ENCODE measurements at regions not wholly inside any gene's neighbourhood (a gene's known extent, or its start where the extent isn't known, plus 50 kb on each side); places are given as distances from the start of the nearest gene placed in this dataset.
"Not testable (repeated sequence)": the region's sequence is repeated elsewhere in the genome, so short reads cannot be mapped to it uniquely, and the experiment has no call there.

DNA sequence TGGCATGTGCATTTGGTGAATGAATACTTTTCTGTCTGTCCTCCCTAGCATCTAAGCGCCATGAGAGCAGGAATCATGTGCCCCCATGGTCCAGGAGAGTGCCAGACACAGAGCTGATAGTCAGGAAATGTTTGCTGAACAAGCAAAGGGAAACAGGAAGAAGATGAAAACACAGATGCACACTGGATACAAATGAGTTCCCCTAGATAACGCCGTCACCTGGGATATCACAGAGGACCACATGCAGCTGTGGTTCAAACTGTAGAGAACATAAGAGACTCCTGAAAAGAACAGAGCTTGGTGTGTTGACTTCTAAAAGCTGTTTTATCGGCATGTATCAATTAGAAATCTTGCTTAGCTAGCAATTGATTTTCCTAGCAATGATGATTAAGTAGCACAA lies 293.7 kb downstream of the BTBD3 start:
- DNase-seq: no peak

DNA sequence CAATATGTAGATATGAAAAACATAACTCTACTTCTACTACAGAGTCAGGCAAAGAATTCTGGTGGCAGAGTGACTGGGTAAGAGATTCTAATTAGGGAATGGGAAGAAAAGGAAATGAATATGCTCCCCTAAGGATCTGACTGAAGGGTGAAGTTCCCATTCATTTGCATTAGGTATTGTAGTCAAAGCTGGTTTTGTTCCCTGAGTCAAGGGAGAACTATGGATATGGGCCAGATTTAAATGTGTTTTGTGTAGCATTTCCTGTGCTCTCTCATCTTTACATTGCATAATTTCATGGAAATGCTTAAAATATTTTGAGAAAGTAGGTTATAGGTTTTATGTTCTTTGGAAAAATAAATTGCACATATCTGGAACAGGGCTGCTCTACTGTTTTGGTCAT lies 299.7 kb downstream of the BTBD3 start:
- no peak for DNase-seq

DNA sequence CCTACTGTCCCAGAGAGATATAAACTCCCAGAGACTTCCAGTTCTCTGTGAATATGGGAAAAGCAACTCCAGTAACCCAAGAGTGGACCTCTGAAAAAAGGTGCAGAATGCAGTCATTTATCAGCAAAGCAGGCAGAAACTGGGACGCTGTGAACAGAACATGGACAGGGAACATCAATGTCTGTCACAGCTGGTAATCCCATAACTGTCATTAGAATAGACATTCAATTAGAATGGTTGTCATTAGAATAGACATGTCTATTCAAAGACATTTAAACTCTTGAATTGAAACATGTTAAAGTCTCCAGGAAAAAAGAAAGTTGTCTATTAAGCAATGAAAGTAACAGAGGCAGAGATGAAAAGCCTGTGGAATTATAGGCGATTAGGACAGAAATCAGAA lies 302.1 kb downstream of the BTBD3 start:
- no peak for DNase-seq

DNA sequence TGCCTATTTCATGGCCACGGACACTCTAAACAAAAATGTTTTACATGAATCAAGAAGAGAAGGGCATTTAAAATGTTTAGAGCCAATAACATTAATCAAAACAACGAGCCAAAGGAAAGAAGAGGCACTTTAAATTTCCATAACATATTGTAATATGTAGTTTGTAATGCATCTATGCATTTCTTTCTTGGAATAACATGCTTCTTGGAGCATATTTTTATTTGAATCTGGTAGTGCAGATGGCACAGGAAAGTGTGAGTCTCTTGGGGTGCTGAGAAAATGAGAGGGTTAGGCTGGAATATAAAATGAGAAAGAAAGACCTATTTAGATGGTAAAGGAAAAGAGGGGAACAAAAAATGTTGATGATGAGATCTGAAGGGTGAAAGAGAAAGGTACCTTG lies 305.4 kb downstream of the BTBD3 start:
- DNase-seq: no peak

DNA sequence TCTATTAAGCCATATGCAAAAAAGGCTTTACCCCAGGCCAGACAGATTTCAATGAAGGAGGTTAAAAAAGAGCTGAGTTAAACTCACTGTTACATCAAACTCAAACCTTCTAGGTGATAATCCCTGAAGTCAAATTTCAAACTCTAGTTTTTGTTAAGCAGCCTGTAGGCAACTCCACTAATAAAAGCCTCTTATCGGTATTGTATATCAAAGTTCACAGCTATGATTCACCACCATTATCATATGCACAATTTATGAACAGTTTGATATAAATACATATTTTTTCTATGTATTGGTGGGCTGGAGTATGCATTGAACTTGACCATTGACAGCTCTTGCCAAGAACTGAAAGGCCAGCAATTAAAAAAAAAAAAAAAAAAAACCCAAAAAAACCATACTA lies 308.2 kb downstream of the BTBD3 start:
- DNase-seq: no peak

DNA sequence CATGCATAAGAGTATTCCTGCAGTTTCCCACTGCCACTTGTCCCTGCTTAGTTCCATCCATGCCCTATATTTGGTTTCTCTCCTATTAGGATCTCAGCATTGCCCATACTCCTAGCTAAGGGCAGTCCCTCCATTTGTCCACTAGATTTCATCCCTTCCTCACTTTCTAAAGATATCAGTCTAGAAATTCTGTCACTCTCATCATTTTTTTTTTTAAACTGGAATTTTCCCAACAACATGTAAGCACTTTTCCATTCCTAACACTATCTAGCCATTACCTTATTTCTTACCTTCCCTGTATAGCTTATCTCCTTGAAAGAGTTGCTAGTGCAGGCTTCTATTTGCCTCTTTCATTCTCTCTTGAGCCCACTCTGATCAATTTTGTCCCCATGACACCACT lies 312.2 kb downstream of the BTBD3 start:
- DNase-seq: no peak

DNA sequence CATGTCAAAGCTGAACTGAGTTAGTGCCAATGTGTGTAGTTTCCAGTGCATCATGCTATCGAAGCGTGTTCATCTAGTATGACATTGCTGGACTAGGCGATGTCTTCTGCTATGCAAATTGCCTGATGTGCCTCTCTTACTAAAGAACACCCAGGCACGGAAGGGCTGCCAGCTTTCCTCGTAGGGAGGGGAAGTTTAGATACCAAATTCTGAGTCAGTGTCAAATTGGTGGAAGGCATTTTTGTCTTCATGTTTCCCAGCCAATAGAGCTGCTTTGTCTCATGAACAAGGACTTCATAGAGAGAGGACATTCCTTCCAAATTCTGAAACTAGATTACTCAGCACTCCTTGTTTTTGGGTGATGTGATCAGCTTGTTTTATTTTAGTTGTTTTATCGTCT lies 320.1 kb downstream of the BTBD3 start:
- no peak for DNase-seq

DNA sequence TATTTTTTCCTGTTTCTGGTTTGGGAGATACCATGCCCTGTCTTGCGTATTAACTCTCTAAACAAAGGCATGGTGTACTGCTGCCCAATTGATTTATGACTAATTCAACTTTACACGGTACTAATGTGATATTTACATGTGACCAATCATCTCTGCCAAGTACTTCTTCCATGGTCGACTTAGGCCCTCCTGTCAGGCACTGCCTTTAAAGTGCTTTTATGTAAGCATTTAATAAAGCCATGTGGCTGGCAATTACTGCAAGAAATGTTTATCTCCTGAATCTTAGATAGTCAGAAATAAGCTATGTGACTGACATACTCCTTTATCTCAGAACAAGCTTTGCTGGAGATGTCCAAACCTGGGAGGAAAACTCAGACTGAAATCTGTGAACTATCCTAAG lies 323.4 kb downstream of the BTBD3 start:
- DNase-seq: no peak

DNA sequence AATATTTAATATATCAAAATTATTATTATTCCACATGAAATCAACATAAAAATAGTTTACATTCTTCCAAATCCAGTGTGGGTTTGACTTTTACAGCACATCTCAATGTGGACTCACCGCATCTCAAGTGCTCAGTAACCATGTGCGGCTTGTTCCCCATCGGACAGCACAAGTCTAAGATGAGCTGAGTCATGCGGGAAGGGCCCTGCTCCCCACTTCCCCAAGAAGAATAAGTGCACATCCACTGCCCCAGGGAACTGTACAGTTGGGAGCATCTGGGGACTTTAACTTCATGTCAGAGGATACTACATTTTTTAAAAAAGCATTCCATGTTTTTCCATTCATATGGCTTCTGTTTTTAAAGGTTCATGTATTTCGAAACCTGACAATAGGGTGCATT lies 325.6 kb downstream of the BTBD3 start:
- DNase-seq: no peak

DNA sequence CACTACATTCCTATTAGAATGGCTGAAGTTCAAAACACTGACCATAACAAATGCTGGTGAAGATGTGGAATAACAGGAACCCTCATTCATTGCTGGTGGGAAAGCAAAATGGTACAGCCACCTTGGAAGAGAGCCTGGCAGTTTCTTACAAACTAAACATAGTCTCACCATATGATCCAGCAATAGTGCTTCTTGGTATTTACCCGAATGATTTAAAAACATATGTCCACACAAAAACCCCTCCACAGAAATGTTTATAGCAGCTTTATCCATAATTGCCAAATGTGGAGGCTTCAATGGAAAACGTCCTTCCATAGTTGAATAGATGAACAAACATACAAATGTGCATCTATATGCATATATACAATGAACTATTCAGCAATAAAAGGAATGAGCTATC lies 330.8 kb downstream of the BTBD3 start:
- no peak for DNase-seq

DNA sequence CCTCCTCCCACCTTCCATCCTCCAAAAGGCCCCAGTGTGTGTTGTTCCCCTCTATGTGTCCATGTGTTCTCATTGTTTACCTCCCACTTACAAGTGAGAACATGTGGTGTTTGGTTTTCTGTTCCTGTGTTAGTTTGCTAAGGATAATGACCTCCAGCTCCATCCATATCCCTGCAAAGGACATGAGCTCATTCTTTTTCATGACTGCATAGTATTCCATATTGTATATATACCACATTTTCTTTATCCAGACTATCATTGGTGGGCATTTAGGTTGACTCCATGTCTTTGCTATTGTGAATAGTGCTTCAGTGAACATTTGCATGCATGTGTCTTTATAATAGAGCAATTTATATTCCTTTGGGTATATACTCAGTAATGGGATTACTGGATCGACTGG lies 333.0 kb downstream of the BTBD3 start:
- DNase-seq: not testable (repeated sequence)

DNA sequence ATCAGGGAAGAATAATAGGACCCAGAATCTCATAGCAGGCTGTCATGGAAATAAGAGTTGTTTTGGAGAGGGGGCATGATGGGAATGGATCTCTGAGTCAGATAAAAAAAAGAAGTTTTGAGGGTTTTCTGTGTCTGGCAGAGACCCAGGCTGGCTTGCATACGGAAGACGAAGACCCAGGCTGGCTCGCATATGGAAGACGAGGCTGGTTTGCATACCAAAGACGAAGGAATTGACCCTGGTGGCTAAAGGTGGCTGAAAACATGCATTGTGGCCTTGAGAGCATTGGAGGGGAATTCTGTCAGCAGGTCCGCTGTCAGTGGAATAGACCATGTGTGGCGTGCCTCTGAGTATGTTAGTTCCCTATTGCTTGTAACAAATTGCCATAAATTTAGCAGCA lies 335.1 kb downstream of the BTBD3 start:
- no peak for DNase-seq

DNA sequence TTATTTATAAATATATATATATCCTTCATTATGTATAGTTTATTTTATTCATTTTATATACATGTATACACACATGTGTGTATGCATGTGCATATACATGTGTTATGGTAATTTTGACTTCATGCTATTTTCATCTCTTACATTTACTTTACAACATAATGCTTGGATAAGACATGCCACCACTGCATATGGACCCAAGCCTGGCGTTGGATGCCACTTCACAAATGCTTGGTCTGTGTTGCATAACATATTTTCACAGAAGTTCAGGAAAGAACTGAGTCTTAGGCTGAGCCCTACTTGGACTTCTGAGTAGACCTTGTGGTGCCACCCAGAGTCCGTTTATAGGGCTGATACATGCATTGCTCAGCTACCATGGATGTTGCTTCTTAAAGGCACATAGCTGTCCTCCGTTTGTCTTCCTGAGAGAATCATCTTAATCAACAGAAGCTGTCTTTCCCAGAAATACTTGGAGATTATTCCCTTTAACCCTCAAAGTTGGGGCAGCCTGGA lies 337.8 kb downstream of the BTBD3 start:
- DNase-seq: no peak

DNA sequence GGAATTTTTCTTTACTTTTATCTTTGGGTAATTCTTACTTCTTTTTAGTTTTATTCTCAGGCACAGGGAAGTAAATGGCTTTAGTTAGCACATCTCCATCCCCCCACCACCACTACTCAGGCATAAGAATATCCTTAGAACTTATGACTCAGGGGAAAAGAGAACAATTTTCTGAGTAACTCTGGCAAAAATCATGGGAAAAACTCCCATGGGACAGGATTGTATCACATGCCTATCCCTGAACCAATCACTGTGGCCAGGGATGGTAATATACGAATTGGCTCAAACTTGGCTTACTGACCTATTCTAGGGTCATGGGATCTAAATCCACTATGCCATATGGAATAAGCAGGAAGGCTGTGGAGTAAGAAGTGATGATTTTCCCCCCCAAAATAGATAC lies 339.1 kb downstream of the BTBD3 start:
- no peak for DNase-seq

DNA sequence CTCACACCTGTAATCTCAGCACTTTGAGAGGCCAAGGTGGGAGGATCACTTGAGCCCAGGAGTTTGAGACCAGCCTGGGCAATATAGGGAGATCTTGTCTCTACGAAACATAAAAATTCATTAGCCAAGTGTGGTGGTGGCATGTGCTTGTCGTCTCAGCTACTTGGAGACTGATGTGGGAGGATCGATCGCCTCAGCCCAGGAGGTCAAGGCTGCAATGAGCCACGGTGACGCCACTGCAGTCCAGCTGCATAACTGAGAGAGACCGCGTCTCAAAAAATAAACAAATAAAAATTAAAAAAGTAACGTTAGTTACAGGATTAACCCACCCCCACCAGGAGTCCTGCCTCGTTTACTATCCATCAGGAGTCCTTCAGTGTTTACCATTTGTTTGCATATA lies 345.1 kb downstream of the BTBD3 start:
- DNase-seq: no peak

DNA sequence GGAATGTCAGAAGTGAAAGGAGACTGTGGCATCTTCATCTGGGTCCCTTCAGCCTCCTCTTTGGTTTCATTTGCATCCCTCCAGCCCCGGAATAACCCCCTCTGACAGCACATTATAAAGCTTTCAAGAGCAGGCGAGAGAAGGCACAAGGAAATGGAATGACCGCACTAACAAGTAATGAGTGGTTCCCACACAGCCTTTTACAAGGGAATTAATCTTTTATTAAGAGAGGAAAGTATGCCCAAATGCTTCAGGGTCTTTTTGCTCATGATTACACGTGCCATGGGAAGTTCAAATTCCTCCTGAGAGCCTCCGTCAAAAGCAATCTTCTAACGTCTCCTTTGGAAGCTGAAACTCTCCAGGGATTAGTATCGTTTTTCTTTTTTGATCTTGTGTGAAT lies 347.0 kb downstream of the BTBD3 start:
- DNase-seq: no peak

DNA sequence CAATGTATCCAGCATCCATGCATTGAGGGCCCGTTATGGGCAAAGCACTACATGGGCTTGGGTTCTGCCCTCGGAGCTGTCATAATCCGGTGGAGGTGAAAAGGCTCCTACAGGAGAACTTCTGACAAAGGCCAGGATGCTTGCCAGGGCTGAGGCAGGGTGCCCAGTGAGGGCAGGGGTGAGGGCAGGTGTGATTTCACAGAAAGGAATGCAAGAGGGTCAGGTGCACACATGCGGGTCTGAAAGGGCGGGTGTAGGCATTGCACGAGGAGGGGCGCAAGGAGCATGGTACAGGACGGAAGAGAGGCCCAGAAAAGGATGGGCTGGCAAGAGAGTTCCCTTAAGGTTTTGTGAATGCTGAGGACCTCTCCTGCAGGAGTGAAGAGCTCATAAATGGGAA lies 348.0 kb downstream of the BTBD3 start:
- no peak for DNase-seq

DNA sequence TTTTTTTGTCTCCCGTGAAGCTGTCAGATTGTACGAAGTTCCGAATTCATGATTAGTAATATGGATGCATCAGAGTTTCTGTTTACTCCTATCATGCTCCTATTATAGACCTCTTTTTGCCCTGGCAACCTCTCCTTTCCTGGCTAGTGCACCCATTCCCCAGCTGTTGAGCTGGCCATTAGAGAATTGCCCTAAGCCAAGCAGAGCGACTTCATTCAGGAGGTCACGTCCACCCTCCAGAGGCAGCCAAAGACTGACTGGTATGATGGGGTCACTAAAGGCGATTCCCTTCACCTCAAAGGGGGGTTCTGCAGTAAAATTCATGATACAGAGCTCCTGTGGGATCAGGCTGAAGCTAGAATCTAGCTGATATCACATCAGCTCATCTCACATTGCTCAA lies 351.9 kb downstream of the BTBD3 start:
- no peak for DNase-seq

DNA sequence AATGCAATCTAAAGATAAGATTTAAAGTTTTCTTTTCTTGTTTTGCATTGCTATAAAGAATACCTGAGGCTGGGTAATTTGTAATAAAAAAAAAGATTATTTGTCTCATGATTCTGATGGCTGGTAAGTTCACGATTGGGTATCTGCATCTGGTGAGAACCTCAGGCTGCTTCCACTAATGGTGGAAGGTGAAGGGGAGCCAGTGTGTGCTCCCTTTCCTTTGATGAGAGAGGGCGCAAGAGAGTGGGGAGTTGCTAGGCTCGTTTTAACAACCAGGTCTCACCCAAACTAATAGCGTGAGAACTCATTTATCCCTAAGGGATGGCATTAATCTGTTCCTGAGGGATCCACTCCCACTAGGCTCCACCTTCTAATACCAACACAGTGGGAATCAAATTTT lies 353.2 kb downstream of the BTBD3 start:
- DNase-seq: no peak

DNA sequence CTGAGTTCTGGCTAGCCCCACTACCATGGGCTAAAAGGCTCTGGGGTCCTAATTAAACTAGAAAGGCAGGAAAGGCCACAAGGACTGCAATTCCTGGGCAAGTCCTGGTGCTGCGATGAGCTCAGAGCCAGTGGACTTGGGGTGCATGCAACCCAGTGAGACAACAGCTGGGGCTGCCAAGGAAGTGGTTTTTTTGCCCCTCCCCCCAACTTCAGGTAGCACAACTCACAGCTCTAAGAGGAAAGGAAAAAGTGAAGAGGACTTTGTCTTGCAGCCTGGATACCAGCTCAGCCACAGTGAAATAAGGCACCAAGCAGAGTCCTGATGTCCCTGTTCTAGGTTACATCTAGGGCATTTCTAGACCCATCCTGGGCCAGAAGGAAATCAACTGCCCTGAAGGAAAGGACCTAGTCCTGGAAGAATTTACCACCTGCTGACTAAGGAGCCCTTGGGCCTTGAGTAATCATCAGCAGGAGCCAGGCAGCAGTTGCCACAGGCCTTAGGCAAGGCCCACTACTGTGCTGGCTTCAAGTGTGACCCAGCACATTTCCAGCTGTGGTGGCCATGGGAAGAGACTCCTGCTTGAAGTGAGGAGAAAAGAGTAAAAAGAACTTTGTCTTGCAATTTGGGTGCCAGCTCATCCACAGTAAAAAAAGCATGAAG lies 358.4 kb downstream of the BTBD3 start:
- DNase-seq: no peak

DNA sequence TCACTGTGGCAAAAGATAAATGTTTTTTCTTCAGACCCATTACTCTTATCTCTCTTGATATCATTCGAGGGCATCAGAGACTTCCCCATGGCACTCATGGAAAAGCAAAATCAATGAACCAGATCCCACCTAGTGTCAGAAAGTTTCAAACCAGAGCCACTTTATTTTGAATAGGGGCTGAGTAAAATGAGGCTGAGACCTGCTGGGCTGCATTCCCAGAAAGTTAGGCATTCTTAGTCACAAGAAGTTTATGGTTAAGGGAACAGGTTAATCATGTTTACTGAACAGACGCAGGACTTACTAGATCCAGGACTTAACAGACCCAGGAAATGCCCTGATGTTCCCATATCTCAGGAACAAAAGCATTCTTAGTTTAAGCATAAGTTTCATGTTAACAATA lies 369.9 kb downstream of the BTBD3 start:
- no peak for DNase-seq

DNA sequence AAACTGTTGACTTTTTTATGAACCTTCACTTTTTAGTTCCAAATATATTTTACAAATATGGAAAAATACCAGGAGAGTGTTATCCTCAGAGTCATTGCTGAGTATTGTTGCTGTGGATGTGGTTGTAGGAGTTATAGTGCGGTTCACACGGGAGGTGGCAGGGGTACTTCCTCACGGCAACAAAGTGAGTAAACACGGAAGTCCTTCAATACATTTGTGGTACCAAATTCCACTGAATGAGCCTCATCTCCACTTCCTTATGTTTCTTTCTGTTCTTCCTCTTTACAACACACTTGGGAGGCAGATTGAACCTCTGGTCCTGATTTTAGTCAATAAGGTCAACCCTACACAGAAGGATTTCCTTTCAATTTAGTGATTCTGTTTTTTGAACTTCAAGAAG lies 371.8 kb downstream of the BTBD3 start:
- DNase-seq: no peak

DNA sequence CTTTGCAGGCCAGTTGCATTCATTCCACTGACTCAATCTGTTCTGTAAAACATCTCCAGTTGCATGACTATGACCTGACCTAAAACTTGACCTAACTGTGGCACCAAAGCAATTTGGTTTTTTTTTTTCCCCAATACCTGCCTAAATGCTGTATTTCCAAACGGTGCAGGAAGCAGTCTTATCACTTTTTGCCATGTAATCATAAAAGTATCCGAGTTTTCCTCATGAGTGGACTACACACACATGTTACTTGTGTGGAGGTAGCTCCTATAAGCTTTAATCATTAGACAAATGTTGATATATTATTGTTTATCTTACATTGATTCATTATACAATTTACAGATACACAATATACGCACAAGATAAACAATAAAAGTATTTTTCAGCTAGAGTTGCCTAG lies 373.7 kb downstream of the BTBD3 start:
- no peak for DNase-seq

DNA sequence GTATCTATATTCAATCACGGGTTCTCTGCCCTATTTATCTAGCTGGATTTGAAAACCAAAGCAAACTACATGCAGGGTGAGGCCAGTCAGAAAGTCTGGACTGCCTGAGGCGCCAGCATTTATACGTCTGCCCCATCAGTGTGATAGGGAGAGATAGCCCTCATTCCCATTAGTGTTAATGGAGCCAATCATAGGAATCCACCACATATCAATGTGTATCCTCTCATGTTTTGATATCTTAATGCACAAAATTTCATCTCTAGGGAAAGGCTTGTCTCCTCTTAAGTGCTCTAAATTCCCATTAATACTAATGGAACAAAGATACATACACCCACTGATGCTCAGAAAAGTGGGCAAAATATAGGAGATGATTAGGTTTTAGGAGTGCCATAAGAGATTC lies 376.2 kb downstream of the BTBD3 start:
- no peak for DNase-seq

DNA sequence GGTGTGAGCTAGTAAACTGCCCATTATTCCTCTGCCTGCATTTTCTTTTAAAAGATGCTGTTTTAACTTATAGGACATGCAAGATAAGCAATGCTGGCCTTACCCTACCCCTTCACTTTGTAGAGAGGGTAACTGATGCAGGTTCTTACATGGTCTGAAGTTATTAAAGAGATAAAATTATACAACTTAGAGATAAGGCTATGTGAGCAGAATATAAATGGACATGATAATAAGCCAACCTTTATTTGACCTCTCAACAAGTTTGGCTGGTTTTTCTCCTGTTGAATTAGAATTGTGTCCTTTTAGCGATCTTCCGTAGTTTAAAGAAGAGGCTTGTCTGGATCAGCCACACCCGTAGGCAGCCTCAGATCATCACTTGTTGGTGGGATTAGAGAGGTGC lies 377.0 kb downstream of the BTBD3 start:
- no peak for DNase-seq
